ENCODE measurements at regions not wholly inside any gene's neighbourhood (a gene's known extent, or its start where the extent isn't known, plus 50 kb on each side); places are given as distances from the start of the nearest gene placed in this dataset.
A peak's percentile ranks its signal among the peaks of the same experiment; 100 is the strongest.

- DNase-seq (ENCODE audit: low read depth) = no peak
Measured at GRCh38 chr7:116446212-116446855, 53.2 kb upstream of the CAV2 start.

- no peak for DNase-seq (ENCODE audit: low read depth)
Measured at GRCh38 chr7:116447436-116447835, 52.1 kb upstream of the CAV2 start.

DNA sequence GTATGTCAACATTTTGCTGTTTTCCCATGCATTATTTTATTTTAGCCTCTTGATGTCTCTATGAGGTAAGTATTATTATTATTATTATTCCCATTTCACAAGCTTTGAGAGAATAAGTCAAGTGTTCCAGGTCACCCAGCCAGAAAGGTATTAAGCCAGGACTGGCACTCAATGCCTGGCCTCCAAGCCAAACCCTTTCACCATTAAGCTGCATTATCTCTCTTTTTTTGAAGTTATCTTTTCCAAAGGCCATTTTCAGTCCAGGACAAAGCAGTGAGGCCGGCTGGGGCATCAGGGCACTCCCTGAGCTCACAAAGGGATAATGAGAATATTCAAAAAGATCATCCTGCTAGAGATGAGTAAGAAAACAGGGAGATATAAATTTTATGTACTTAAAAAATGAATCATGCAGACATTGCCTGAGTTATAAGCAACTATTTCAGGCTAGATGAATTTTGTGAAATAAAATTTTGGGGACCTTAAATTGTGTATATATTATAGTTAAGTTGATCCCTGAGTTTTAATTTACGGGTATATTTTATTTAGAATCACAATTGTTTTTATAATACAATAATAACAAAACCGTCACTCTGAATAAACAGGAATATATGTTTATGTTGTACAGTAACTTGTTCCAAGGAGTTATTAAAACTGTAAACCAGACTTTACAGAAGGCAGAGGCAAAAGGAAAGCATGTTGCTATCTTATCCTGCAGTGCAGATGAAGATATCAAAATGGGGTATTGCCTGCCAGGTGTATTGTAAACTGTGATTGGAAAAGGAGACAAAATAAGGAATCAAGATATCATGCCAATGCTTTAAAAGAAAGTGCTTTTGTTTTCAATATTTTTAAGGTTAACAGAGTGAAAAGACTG is 51.3 kb upstream of the CAV2 start:
- DNase-seq (ENCODE audit: low read depth) = peak; percentile 22

GRCh38 chr7:116449441-116449840 is 50.1 kb upstream of the CAV2 start:
- DNase-seq (ENCODE audit: low read depth) = no peak
